ENCODE measurements at regions not wholly inside any gene's neighbourhood (a gene's known extent, or its start where the extent isn't known, plus 50 kb on each side); places are given as distances from the start of the nearest gene placed in this dataset.

DNA sequence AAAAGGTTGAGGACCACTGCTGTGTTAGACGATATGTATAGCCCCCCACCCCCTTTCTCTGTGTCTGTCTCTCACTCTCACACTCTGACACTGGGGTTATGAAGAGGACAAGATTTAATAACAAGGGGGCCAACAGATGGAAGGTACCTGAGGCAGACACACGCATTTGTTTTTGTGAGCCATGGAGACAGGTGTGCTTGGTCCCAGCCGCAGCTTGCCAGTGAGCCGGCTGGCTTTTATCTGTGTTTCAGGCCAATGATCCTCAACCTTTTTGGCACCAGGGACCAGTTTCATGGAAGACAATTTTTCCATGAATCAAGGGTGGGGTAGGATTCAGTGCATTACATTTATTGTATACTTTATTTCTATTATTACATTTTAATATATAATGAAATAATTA lies 394.9 kb upstream of the RGMA start:
- TF ChIP-seq POLR2A (IDR thresholded peaks at IDR 0.05), result no peak
- TF ChIP-seq, protein P1, sequence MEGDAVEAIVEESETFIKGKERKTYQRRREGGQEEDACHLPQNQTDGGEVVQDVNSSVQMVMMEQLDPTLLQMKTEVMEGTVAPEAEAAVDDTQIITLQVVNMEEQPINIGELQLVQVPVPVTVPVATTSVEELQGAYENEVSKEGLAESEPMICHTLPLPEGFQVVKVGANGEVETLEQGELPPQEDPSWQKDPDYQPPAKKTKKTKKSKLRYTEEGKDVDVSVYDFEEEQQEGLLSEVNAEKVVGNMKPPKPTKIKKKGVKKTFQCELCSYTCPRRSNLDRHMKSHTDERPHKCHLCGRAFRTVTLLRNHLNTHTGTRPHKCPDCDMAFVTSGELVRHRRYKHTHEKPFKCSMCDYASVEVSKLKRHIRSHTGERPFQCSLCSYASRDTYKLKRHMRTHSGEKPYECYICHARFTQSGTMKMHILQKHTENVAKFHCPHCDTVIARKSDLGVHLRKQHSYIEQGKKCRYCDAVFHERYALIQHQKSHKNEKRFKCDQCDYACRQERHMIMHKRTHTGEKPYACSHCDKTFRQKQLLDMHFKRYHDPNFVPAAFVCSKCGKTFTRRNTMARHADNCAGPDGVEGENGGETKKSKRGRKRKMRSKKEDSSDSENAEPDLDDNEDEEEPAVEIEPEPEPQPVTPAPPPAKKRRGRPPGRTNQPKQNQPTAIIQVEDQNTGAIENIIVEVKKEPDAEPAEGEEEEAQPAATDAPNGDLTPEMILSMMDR (IDR thresholded peaks at IDR 0.05), result no peak
